H1 (cell line): ENCODE measurements at regions not wholly inside any gene's neighbourhood (a gene's known extent, or its start where the extent isn't known, plus 50 kb on each side); places are given as distances from the start of the nearest gene placed in this dataset.

Experiments used
- CTCF ChIA-PET: fragments of 300-600 bp; sonication (Branson Sonifier 250); formaldehyde crosslinking; loops from one replicate; lab custom pipeline; 2021; ENCODE audit not compliant: partially characterized antibody; lab: Charles Lee
- POLR2A ChIA-PET: fragments of 300-600 bp; sonication (Branson Sonifier 250); formaldehyde crosslinking; loops from one replicate; lab custom pipeline; 2021; ENCODE audit warnings: inconsistent platforms; ENCODE audit not compliant: partially characterized antibody; lab: Charles Lee
- DNase-seq, 2 experiments: peaks; one replicate each; pipeline versions ENCODE4 v3.0.0 to v3.0.0-alpha.2; 2010 to 2022; ENCODE audit warnings: low spot score in 2 of 2, low read depth in 1 of 2, mixed read lengths in 1 of 2
- FAIRE-seq: peaks from 2 replicates; lab custom pipeline; 2011; peaks lifted over from hg19 to GRCh38; lab: Jason Lieb, UNC
- H2AFZ ChIP-seq: 2 replicates; pipeline ENCODE4 v1.8.1; 2012; ENCODE audit warnings: low read length, inconsistent platforms
- H2AK5ac ChIP-seq: 2 replicates; pipeline ENCODE4 v1.6.1; 2013; ENCODE audit warnings: low read depth, low read length
- H2BK120ac ChIP-seq: replicated peaks from 2 replicates; pipeline ENCODE3; 2013; ENCODE audit warnings: low read depth, low read length, inconsistent platforms
- H2BK12ac ChIP-seq: 2 replicates; pipeline ENCODE4 v1.6.1; 2013; ENCODE audit warnings: low read depth, low read length
- H2BK15ac ChIP-seq: 2 replicates; pipeline ENCODE4 v1.6.1; 2013; ENCODE audit warnings: low read length
- H2BK20ac ChIP-seq: 2 replicates; pipeline ENCODE4 v1.6.1; 2013; ENCODE audit warnings: low read length
- H2BK5ac ChIP-seq: 2 replicates; pipeline ENCODE4 v1.6.1; 2013; ENCODE audit warnings: low read depth, low read length
- H3K14ac ChIP-seq: 2 replicates; pipeline ENCODE4 v1.6.1; 2013; ENCODE audit warnings: inconsistent platforms; ENCODE audit not compliant: insufficient read length
- H3K18ac ChIP-seq: 2 replicates; pipeline ENCODE4 v1.6.1; 2013; ENCODE audit warnings: low read length; ENCODE audit errors: extremely low read depth
- H3K23ac ChIP-seq: 2 replicates; pipeline ENCODE4 v1.6.1; 2013; ENCODE audit warnings: inconsistent platforms; ENCODE audit not compliant: insufficient read length
- H3K23me2 ChIP-seq: 2 replicates; pipeline ENCODE4 v1.6.1; 2013; ENCODE audit warnings: low read depth, low read length
- H3K27ac ChIP-seq: 2 replicates; pipeline ENCODE4 v1.6.1; 2011; ENCODE audit warnings: low read depth, low read length, inconsistent platforms
- H3K27me3 ChIP-seq, 4 experiments: replicated peaks in 1 of 4; 1 replicate in 1 of 4; 2 replicates in 3 of 4; pipeline versions ENCODE4 v1.6.1 to v1.8.1; 2011 to 2013; ENCODE audit warnings: low read length in 3 of 4, mild to moderate bottlenecking in 3 of 4, inconsistent platforms in 2 of 4, mixed read lengths in 2 of 4, moderate library complexity in 1 of 4; ENCODE audit not compliant: control insufficient read depth in 3 of 4, insufficient read depth in 3 of 4; ENCODE audit errors: extremely low read depth in 1 of 4
- H3K36me3 ChIP-seq, 4 experiments: 2 replicates each; pipeline versions ENCODE4 v1.6.1 to v1.8.1; 2011 to 2013; ENCODE audit warnings: mild to moderate bottlenecking in 4 of 4, low read length in 3 of 4, moderate library complexity in 2 of 4, control low read depth in 1 of 4, inconsistent platforms in 1 of 4; ENCODE audit not compliant: insufficient read depth in 4 of 4, control insufficient read depth in 2 of 4
- H3K4ac ChIP-seq: replicated peaks from 2 replicates; pipeline ENCODE3; 2013; ENCODE audit warnings: low read length, low read depth, mixed read lengths, inconsistent platforms; ENCODE audit not compliant: insufficient read length
- H3K4me1 ChIP-seq, 4 experiments: replicated peaks in 1 of 4; 1 replicate in 1 of 4; 2 replicates in 3 of 4; pipeline versions ENCODE4 v1.6.1 to v1.8.1; 2011 to 2013; ENCODE audit warnings: low read length in 3 of 4, inconsistent platforms in 2 of 4, mixed read lengths in 1 of 4; ENCODE audit not compliant: insufficient read depth in 4 of 4, control insufficient read depth in 3 of 4
- H3K4me2 ChIP-seq, 2 experiments: 2 replicates each; pipeline versions ENCODE4 v1.6.1 to v1.8.1; 2011 to 2013; ENCODE audit warnings: low read depth in 2 of 2, low read length in 2 of 2, control low read depth in 1 of 2, inconsistent platforms in 1 of 2, mild to moderate bottlenecking in 1 of 2; ENCODE audit not compliant: insufficient read depth in 1 of 2
- H3K4me3 ChIP-seq, 4 experiments: fragments of 200-600, 300-600 bp in 1 of 4; sonication (generic), shearing (Covaris generic), sonication (Bioruptor Twin) in 1 of 4; 2 replicates each; pipeline versions ENCODE4 v1.5.1 to v1.8.1; 2011 to 2016; ENCODE audit warnings: low read length in 4 of 4, low read depth in 3 of 4, control low read depth in 2 of 4, inconsistent platforms in 2 of 4, mild to moderate bottlenecking in 2 of 4, mixed read lengths in 1 of 4, moderate library complexity in 1 of 4; ENCODE audit not compliant: insufficient read depth in 2 of 4; ENCODE audit errors: extremely low read depth in 1 of 4
- H3K56ac ChIP-seq: replicated peaks from 2 replicates; pipeline ENCODE3; 2013; ENCODE audit warnings: low read depth, mild to moderate bottlenecking, mixed read lengths, low read length, inconsistent platforms; ENCODE audit not compliant: insufficient read length
- H3K79me1 ChIP-seq: 2 replicates; pipeline ENCODE4 v1.6.1; 2013; ENCODE audit warnings: low read depth, low read length, control low read depth
- H3K79me2 ChIP-seq, 2 experiments: 2 replicates each; pipeline versions ENCODE4 v1.6.1 to v1.8.1; 2012 to 2013; ENCODE audit warnings: low read length in 2 of 2, mild to moderate bottlenecking in 2 of 2, inconsistent platforms in 1 of 2; ENCODE audit not compliant: insufficient read depth in 2 of 2, control insufficient read depth in 1 of 2
- H3K9ac ChIP-seq, 4 experiments: replicated peaks in 1 of 4; 1 replicate in 1 of 4; 2 replicates in 3 of 4; pipeline versions ENCODE4 v1.6.1 to v1.8.1; 2011 to 2013; ENCODE audit warnings: low read depth in 3 of 4, low read length in 3 of 4, control low read depth in 2 of 4, mild to moderate bottlenecking in 2 of 4, moderate library complexity in 2 of 4, inconsistent platforms in 1 of 4; ENCODE audit errors: extremely low read depth in 1 of 4
- H3K9me3 ChIP-seq, 2 experiments: 2 replicates each; pipeline versions ENCODE4 v1.6.1 to v1.8.1; 2012 to 2013; ENCODE audit warnings: mild to moderate bottlenecking in 2 of 2, moderate library complexity in 2 of 2, control low read depth in 1 of 2, inconsistent platforms in 1 of 2, low read depth in 1 of 2, low read length in 1 of 2, mixed read lengths in 1 of 2; ENCODE audit not compliant: insufficient read depth in 2 of 2
- H4K20me1 ChIP-seq, 2 experiments: replicated peaks in 1 of 2; 2 replicates each; pipeline versions ENCODE3 to v1.8.1; 2011 to 2013; ENCODE audit warnings: inconsistent platforms in 2 of 2, low read length in 2 of 2, mild to moderate bottlenecking in 1 of 2; ENCODE audit not compliant: insufficient read depth in 2 of 2, control insufficient read depth in 1 of 2
- H4K5ac ChIP-seq: 2 replicates; pipeline ENCODE4 v1.6.1; 2013; ENCODE audit warnings: low read length, low read depth, mixed read lengths, inconsistent platforms; ENCODE audit not compliant: insufficient read length
- H4K8ac ChIP-seq: 2 replicates; pipeline ENCODE4 v1.8.0; 2013; ENCODE audit warnings: mild to moderate bottlenecking, moderate library complexity, low read length, inconsistent platforms; ENCODE audit not compliant: insufficient read depth; ENCODE audit errors: extremely low read depth
- H4K91ac ChIP-seq: replicated peaks from 2 replicates; pipeline ENCODE3; 2013; ENCODE audit warnings: low read length, mixed read lengths, inconsistent platforms; ENCODE audit not compliant: insufficient read length
- BACH1 ChIP-seq: IDR thresholded peaks from 2 replicates; pipeline ENCODE4 v1.6.1; 2012; ENCODE audit warnings: low read length, improper control_type of control experiment
- CTCF ChIP-seq, 3 experiments: IDR thresholded peaks; 1 replicate in 2 of 3; 2 replicates in 1 of 3; pipeline versions ENCODE4 v1.5.1 to v1.6.1; 2011; ENCODE audit warnings: low read length in 3 of 3, mild to moderate bottlenecking in 3 of 3, inconsistent platforms in 2 of 3, low read depth in 1 of 3, moderate library complexity in 1 of 3; ENCODE audit not compliant: insufficient read depth in 1 of 3; ENCODE audit errors: control extremely low read depth in 1 of 3
- JUND ChIP-seq: IDR thresholded peaks from 2 replicates; pipeline ENCODE4 v1.6.1; 2011; ENCODE audit warnings: mild to moderate bottlenecking, improper control_type of control experiment, low read length
- PHF8 ChIP-seq: fragments of 200-600 bp; sonication (generic); conservative IDR thresholded peaks from 2 replicates; pipeline ENCODE4 v1.7.1; 2012; ENCODE audit warnings: low read depth, mild to moderate bottlenecking, inconsistent platforms, low read length, moderate library complexity
- RAD21 ChIP-seq, 2 experiments: IDR thresholded peaks in 1 of 2; conservative IDR thresholded peaks in 1 of 2; 2 replicates each; pipeline ENCODE4 v1.6.1; 2011; ENCODE audit warnings: low read depth in 2 of 2, low read length in 2 of 2, improper control_type of control experiment in 1 of 2, inconsistent platforms in 1 of 2, mild to moderate bottlenecking in 1 of 2, moderate library complexity in 1 of 2
- TAF7 ChIP-seq: optimal IDR thresholded peaks from 2 replicates; pipeline ENCODE3; 2011; ENCODE audit warnings: low read depth, mild to moderate bottlenecking, inconsistent platforms, low read length, moderate library complexity, borderline replicate concordance
- ZNF274 ChIP-seq: IDR thresholded peaks from 2 replicates; pipeline ENCODE4 v1.7.0; 2012; ENCODE audit warnings: low read length, borderline replicate concordance; ENCODE audit errors: extremely low read depth
- WGBS, 2 experiments: shearing (Covaris generic) in 1 of 2; methylation state at CpG; one replicate each; pipeline versions ENCODE4 v1.1.6 to v1.1.7; 2013 to 2015; ENCODE audit warnings: low lambda C conversion rate in 2 of 2, mixed read lengths in 2 of 2, inconsistent platforms in 1 of 2, low coverage in 1 of 2, missing lambda C conversion rate in 1 of 2; ENCODE audit not compliant: insufficient replicate concordance in 2 of 2, insufficient coverage in 1 of 2, insufficient read length in 1 of 2; ENCODE audit errors: extremely low coverage in 1 of 2, missing lambda C conversion rate in 1 of 2; 5-methylcytosine and 5-hydroxymethylcytosine counted together
- TF ChIP-seq, protein P1 (sequence below): IDR thresholded peaks from 2 replicates; pipeline ENCODE4 v1.6.1; 2011; ENCODE audit warnings: low read length, improper control_type of control experiment

DNA sequence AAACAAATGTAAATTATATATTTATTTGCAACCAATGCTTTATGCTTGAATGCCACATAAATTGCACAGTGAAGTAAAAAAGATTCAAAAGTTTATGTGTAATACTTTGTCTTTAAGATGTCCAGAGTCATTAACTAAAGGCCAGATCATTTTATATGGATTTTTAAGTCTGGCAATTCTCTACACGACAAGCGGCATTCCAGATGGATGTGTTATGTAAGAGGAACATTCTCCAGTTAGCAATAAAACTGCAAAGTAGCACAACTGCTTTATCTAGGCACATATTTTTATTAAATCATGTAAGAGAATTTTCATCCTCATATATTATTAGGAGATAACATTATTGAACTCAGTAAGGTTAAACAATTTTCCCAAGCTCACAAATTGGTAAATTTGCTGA lies 1717.7 kb upstream of the SEL1L start:
- H3K4me2 ChIP-seq: no peak overlapping the region
- ChIA-PET POLR2A (no interaction called here), CTCF (interaction anchor here (1.6 kb wide), 1 partner anchor 20 kb away, joined by 6 read pairs; no protein-coding TSS in a partner anchor)
- H3K36me3 ChIP-seq: no peaks in the 10 kb centered on the region
- H2AFZ ChIP-seq: 0 out of 2 replicates have a peak overlapping the region, but pooled peaks have one; percentile 45
- H2AK5ac ChIP-seq: no peak overlapping the region
- H3K9ac ChIP-seq: no peak overlapping the region
- H2BK5ac ChIP-seq: no peak overlapping the region
- H3K14ac ChIP-seq: no peak overlapping the region
- no peaks in the 10 kb centered on the region for H3K9me3 ChIP-seq
- 94% methylated on average over 2 of the region's 2 CpGs; no CpG with 5 or more reads in 1 of the 2 experiments for WGBS, 2 experiments
- no peak overlapping the region for H3K18ac ChIP-seq
- no peaks in the 10 kb centered on the region for H3K23me2 ChIP-seq
- no peak overlapping the region for H3K27ac ChIP-seq
- H2BK12ac ChIP-seq: no peak overlapping the region
- DNase-seq: no peak
- H3K79me2 ChIP-seq: no peaks in the 10 kb centered on the region
- no peak overlapping the region for H4K5ac ChIP-seq
- no peaks in the 10 kb centered on the region for H3K79me1 ChIP-seq
- H4K8ac ChIP-seq: no peak overlapping the region
- no peak for FAIRE-seq
- H2BK15ac ChIP-seq: no peak overlapping the region
- H3K27me3 ChIP-seq: no peaks in the 10 kb centered on the region
- no peak overlapping the region for H4K91ac ChIP-seq
- H3K23ac ChIP-seq: no peak overlapping the region
- H3K4me1 ChIP-seq: no peaks in the 10 kb centered on the region
- H4K20me1 ChIP-seq: no peaks in the 10 kb centered on the region
- no peak overlapping the region for H3K4ac ChIP-seq
- H3K4me3 ChIP-seq: no peak overlapping the region
- no peak overlapping the region for H3K56ac ChIP-seq
- H2BK120ac ChIP-seq: no peak overlapping the region
- no peak overlapping the region for H2BK20ac ChIP-seq
- TF ChIP-seq BACH1: no peak
- TF ChIP-seq, protein P1, sequence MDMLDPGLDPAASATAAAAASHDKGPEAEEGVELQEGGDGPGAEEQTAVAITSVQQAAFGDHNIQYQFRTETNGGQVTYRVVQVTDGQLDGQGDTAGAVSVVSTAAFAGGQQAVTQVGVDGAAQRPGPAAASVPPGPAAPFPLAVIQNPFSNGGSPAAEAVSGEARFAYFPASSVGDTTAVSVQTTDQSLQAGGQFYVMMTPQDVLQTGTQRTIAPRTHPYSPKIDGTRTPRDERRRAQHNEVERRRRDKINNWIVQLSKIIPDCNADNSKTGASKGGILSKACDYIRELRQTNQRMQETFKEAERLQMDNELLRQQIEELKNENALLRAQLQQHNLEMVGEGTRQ: no peak
- no peak for TF ChIP-seq TAF7
- no peak for TF ChIP-seq CTCF (IDR thresholded peaks at IDR 0.05; ENCODE audit: control extremely low read depth in 1 of 3, insufficient read depth in 1 of 3, low read depth in 1 of 3, low read length in 3 of 3)
- TF ChIP-seq ZNF274: no peak
- TF ChIP-seq JUND: no peak
- TF ChIP-seq RAD21 (IDR thresholded peaks at IDR 0.05 in 1 of 2, conservative IDR thresholded peaks at IDR 0.05 in 1 of 2; ENCODE audit: low read depth in 2 of 2, low read length in 2 of 2): no peak
- no peak for TF ChIP-seq PHF8
